WERI-Rb-1 (cell line): ENCODE measurements at regions not wholly inside any gene's neighbourhood (a gene's known extent, or its start where the extent isn't known, plus 50 kb on each side); places are given as distances from the start of the nearest gene placed in this dataset.

Experiments
- DNase-seq: peaks from one replicate; pipeline ENCODE4 v3.0.0-alpha.2; 2020
- H3K27ac ChIP-seq: fragments of 250-450 bp; sonication (Bioruptor Pico); 2 replicates; pipeline ENCODE4 v1.5.1; 2020; ENCODE audit warnings: mild to moderate bottlenecking, moderate library complexity
- H3K27me3 ChIP-seq: fragments of 250-450 bp; sonication (Bioruptor Pico); 2 replicates; pipeline ENCODE4 v1.5.1; 2021; ENCODE audit warnings: mild to moderate bottlenecking, low read depth, moderate library complexity; ENCODE audit not compliant: insufficient read depth, severe bottlenecking
- H3K36me3 ChIP-seq: fragments of 250-450 bp; sonication (Bioruptor Pico); 2 replicates; pipeline ENCODE4 v1.5.1; 2020; ENCODE audit warnings: mild to moderate bottlenecking, moderate library complexity
- H3K4me3 ChIP-seq: 2 replicates; pipeline ENCODE4 v1.5.1; 2011; ENCODE audit warnings: low read depth, mild to moderate bottlenecking, control low read depth, low read length
- H3K9me3 ChIP-seq: fragments of 250-450 bp; sonication (Bioruptor Pico); 2 replicates; pipeline ENCODE4 v1.5.1; 2021; ENCODE audit warnings: mild to moderate bottlenecking, moderate library complexity; ENCODE audit not compliant: severe bottlenecking
- CTCF ChIP-seq: IDR thresholded peaks from 2 replicates; pipeline ENCODE4 v1.5.1; 2011; ENCODE audit warnings: low read depth, mild to moderate bottlenecking, control low read depth, inconsistent platforms, low read length

- H3K9me3 ChIP-seq = no peaks in the 10 kb centered on the region
- no peak overlapping the region for H3K27ac ChIP-seq
- no peak for DNase-seq
- H3K27me3 ChIP-seq = no peaks in the 10 kb centered on the region
- H3K36me3 ChIP-seq = no peaks in the 10 kb centered on the region
- H3K4me3 ChIP-seq = no peak overlapping the region
- no peak for TF ChIP-seq CTCF
Measured at GRCh38 chr3:134302674-134303073, 52.0 kb upstream of the RYK start.

GRCh38 chr3:134300520-134300919 is 49.9 kb upstream of the RYK start:
- H3K27me3 ChIP-seq = no peaks in the 10 kb centered on the region

More at GRCh38 chr3:134300520-134300919, 49.9 kb upstream of the RYK start:
- peak; percentile 56 for TF ChIP-seq CTCF
- Histone ChIP-seq H3K36me3 (no peaks in the 10 kb centered on the region), H3K4me3 (no peak overlapping the region), H3K9me3 (peaks cover 3% of the 10 kb centered on the region), H3K27ac (no peak overlapping the region)
- DNase-seq = no peak
